Stimulated activated naive B cell treated with anti-CD40 and anti-IgM and Interleukin-4, amounts not matched to agents 10 μg/mL and 1 μg/mL and 100 μg/mL, for 72 hours (primary cell): ENCODE measurements at regions not wholly inside any gene's neighbourhood (a gene's known extent, or its start where the extent isn't known, plus 50 kb on each side); places are given as distances from the start of the nearest gene placed in this dataset.

ENCODE experiments used
- ATAC-seq, 2 donors: fragments of 150-1000 bp; cut with Tn5 transposase; replicated peaks; 2 replicates each; pipeline ENCODE4 v1.10.0; 2021; ENCODE audit warnings: moderate library complexity in 1 of 2
- DNase-seq: peaks from one replicate; pipeline ENCODE4 v3.0.0; 2021
- H3K27ac Mint-ChIP-seq: one replicate; pipeline ENCODE4 v1.8.0; 2022; ENCODE audit warnings: mild to moderate bottlenecking, mixed read lengths
- H3K27me3 Mint-ChIP-seq, 2 donors: one replicate each; pipeline ENCODE4 v1.8.0; 2022; ENCODE audit warnings: mixed read lengths in 2 of 2
- H3K36me3 Mint-ChIP-seq, 2 donors: one replicate each; pipeline ENCODE4 v1.8.0; 2022; ENCODE audit warnings: mixed read lengths in 2 of 2, mild to moderate bottlenecking in 1 of 2
- H3K4me1 Mint-ChIP-seq, 2 donors: one replicate each; pipeline ENCODE4 v1.8.0; 2022; ENCODE audit warnings: mixed read lengths in 2 of 2, mild to moderate bottlenecking in 1 of 2
- H3K4me3 Mint-ChIP-seq, 2 donors: one replicate each; pipeline ENCODE4 v1.8.0; 2022; ENCODE audit warnings: mild to moderate bottlenecking in 2 of 2, mixed read lengths in 2 of 2, moderate library complexity in 1 of 2
- H3K9me3 Mint-ChIP-seq, 2 donors: one replicate each; pipeline ENCODE4 v1.8.0; 2022; ENCODE audit warnings: mixed read lengths in 2 of 2, mild to moderate bottlenecking in 1 of 2

- no peaks in the 10 kb centered on the region for H3K4me1 Mint-ChIP-seq
- no peak overlapping the region for H3K27ac Mint-ChIP-seq
- DNase-seq (no peak), ATAC-seq (no peak)
- no peaks in the 10 kb centered on the region for H3K36me3 Mint-ChIP-seq
- H3K9me3 Mint-ChIP-seq, result peaks cover 7 to 9% of the 10 kb centered on the region in 2 donors
- no peak overlapping the region for H3K4me3 Mint-ChIP-seq
- no peaks in the 10 kb centered on the region for H3K27me3 Mint-ChIP-seq
Measured at GRCh38 chr6:49370518-49370917, 92.5 kb downstream of the MMUT start.

- Mint-ChIP-seq H3K9me3 (peaks cover 7 to 14% of the 10 kb centered on the region in 2 donors), H3K4me3 (no peak overlapping the region), H3K27me3 (no peaks in the 10 kb centered on the region), H3K27ac (no peak overlapping the region), H3K4me1 (no peaks in the 10 kb centered on the region), H3K36me3 (no peaks in the 10 kb centered on the region)
- ATAC-seq, result no peak
- no peak for DNase-seq
Measured at GRCh38 chr6:49366539-49366938, 96.5 kb downstream of the MMUT start.

GRCh38 chr6:49348561-49348960 is 114.5 kb downstream of the MMUT start:
- Mint-ChIP-seq H3K27me3 (no peaks in the 10 kb centered on the region), H3K4me1 (no peaks in the 10 kb centered on the region), H3K36me3 (no peaks in the 10 kb centered on the region), H3K4me3 (no peak overlapping the region), H3K9me3 (peaks cover 0 to 6% of the 10 kb centered on the region in 2 donors), H3K27ac (no peak overlapping the region)
- ATAC-seq (no peak), DNase-seq (no peak)

GRCh38 chr6:49342410-49342809 is 120.6 kb downstream of the MMUT start:
- H3K27me3 Mint-ChIP-seq, result no peaks in the 10 kb centered on the region
- no peaks in the 10 kb centered on the region for H3K4me1 Mint-ChIP-seq
- no peak for DNase-seq
- H3K36me3 Mint-ChIP-seq, result no peaks in the 10 kb centered on the region
- H3K4me3 Mint-ChIP-seq, result no peak overlapping the region
- no peak for ATAC-seq
- peaks cover 5 to 7% of the 10 kb centered on the region in 2 donors for H3K9me3 Mint-ChIP-seq
- no peak overlapping the region for H3K27ac Mint-ChIP-seq

- ATAC-seq (no peak), DNase-seq (no peak)
- Mint-ChIP-seq H3K27ac (no peak overlapping the region), H3K4me1 (no peaks in the 10 kb centered on the region), H3K4me3 (no peak overlapping the region), H3K9me3 (peaks cover 5 to 7% of the 10 kb centered on the region in 2 donors), H3K36me3 (no peaks in the 10 kb centered on the region), H3K27me3 (no peaks in the 10 kb centered on the region)
Measured at GRCh38 chr6:49341869-49342268, 121.2 kb downstream of the MMUT start.

- DNase-seq (no peak), ATAC-seq (no peak)
- Mint-ChIP-seq H3K27me3 (no peaks in the 10 kb centered on the region), H3K9me3 (peaks cover 6 to 11% of the 10 kb centered on the region in 2 donors), H3K4me3 (no peak overlapping the region), H3K36me3 (no peaks in the 10 kb centered on the region), H3K27ac (no peak overlapping the region), H3K4me1 (no peaks in the 10 kb centered on the region)
Measured at GRCh38 chr6:49339096-49339495, 124.0 kb downstream of the MMUT start.

- Mint-ChIP-seq H3K27me3 (no peaks in the 10 kb centered on the region), H3K4me3 (no peak overlapping the region), H3K9me3 (peaks cover 4 to 8% of the 10 kb centered on the region in 2 donors), H3K36me3 (no peaks in the 10 kb centered on the region), H3K4me1 (no peaks in the 10 kb centered on the region), H3K27ac (no peak overlapping the region)
- DNase-seq, result no peak
- no peak for ATAC-seq
Measured at GRCh38 chr6:49336514-49337131, 126.4 kb downstream of the MMUT start.

GRCh38 chr6:49333345-49334125 is 129.5 kb downstream of the MMUT start:
- no peaks in the 10 kb centered on the region for H3K27me3 Mint-ChIP-seq
- no peak overlapping the region for H3K27ac Mint-ChIP-seq
- DNase-seq (no peak), ATAC-seq (no peak)
- H3K4me3 Mint-ChIP-seq, result no peak overlapping the region
- no peaks in the 10 kb centered on the region for H3K36me3 Mint-ChIP-seq
- H3K4me1 Mint-ChIP-seq, result no peaks in the 10 kb centered on the region
- H3K9me3 Mint-ChIP-seq, result peaks cover 4% of the 10 kb centered on the region in 2 donors

- Mint-ChIP-seq H3K4me1 (no peaks in the 10 kb centered on the region), H3K27me3 (no peaks in the 10 kb centered on the region), H3K4me3 (no peak overlapping the region), H3K27ac (no peak overlapping the region), H3K9me3 (peaks cover 2 to 4% of the 10 kb centered on the region in 2 donors), H3K36me3 (no peaks in the 10 kb centered on the region)
- ATAC-seq (no peak), DNase-seq (no peak)
Measured at GRCh38 chr6:49332781-49333180, 130.3 kb downstream of the MMUT start.

GRCh38 chr6:49329186-49329585 is 133.9 kb downstream of the MMUT start:
- H3K36me3 Mint-ChIP-seq, result no peaks in the 10 kb centered on the region
- H3K27me3 Mint-ChIP-seq, result no peaks in the 10 kb centered on the region
- H3K4me3 Mint-ChIP-seq, result no peak overlapping the region
- no peak for ATAC-seq
- H3K9me3 Mint-ChIP-seq, result no peaks in the 10 kb centered on the region
- no peak overlapping the region for H3K27ac Mint-ChIP-seq
- DNase-seq, result no peak
- no peaks in the 10 kb centered on the region for H3K4me1 Mint-ChIP-seq

GRCh38 chr6:49328051-49328744 is 134.9 kb downstream of the MMUT start:
- Mint-ChIP-seq H3K4me3 (no peak overlapping the region), H3K27me3 (no peaks in the 10 kb centered on the region), H3K36me3 (no peaks in the 10 kb centered on the region), H3K4me1 (no peaks in the 10 kb centered on the region), H3K9me3 (no peaks in the 10 kb centered on the region), H3K27ac (no peak overlapping the region)
- DNase-seq, result no peak
- ATAC-seq, result no peak

- no peak for ATAC-seq
- Mint-ChIP-seq H3K4me3 (no peak overlapping the region), H3K9me3 (no peaks in the 10 kb centered on the region), H3K4me1 (no peaks in the 10 kb centered on the region), H3K36me3 (no peaks in the 10 kb centered on the region), H3K27me3 (no peaks in the 10 kb centered on the region), H3K27ac (no peak overlapping the region)
- DNase-seq, result no peak
Measured at GRCh38 chr6:49327571-49327970, 135.5 kb downstream of the MMUT start.

GRCh38 chr6:49327005-49327404 is 136.0 kb downstream of the MMUT start:
- H3K27me3 Mint-ChIP-seq, result no peaks in the 10 kb centered on the region
- DNase-seq, result no peak
- no peak for ATAC-seq

GRCh38 chr6:49326347-49326746 is 136.7 kb downstream of the MMUT start:
- Mint-ChIP-seq H3K4me1 (no peaks in the 10 kb centered on the region), H3K36me3 (no peaks in the 10 kb centered on the region), H3K27ac (no peak overlapping the region), H3K27me3 (no peaks in the 10 kb centered on the region), H3K4me3 (no peak overlapping the region), H3K9me3 (no peaks in the 10 kb centered on the region)
- DNase-seq, result no peak
- ATAC-seq, result no peak

More at GRCh38 chr6:49327005-49327404, 136.0 kb downstream of the MMUT start:
- Mint-ChIP-seq H3K27ac (no peak overlapping the region), H3K36me3 (no peaks in the 10 kb centered on the region), H3K9me3 (no peaks in the 10 kb centered on the region), H3K4me1 (no peaks in the 10 kb centered on the region), H3K4me3 (no peak overlapping the region)

GRCh38 chr6:49325891-49326290 is 137.2 kb downstream of the MMUT start:
- H3K9me3 Mint-ChIP-seq, result no peaks in the 10 kb centered on the region
- no peak for DNase-seq
- H3K4me3 Mint-ChIP-seq, result no peak overlapping the region
- no peaks in the 10 kb centered on the region for H3K36me3 Mint-ChIP-seq
- H3K27me3 Mint-ChIP-seq, result no peaks in the 10 kb centered on the region
- H3K4me1 Mint-ChIP-seq, result no peaks in the 10 kb centered on the region
- H3K27ac Mint-ChIP-seq, result no peak overlapping the region
- no peak for ATAC-seq
